ENCODE measurements at regions not wholly inside any gene's neighbourhood (a gene's known extent, or its start where the extent isn't known, plus 50 kb on each side); places are given as distances from the start of the nearest gene placed in this dataset.

GRCh38 chr11:128304666-128305485 is 282.5 kb downstream of the ETS1 start:
- H3K4me3 ChIP-seq (ENCODE audit: control insufficient read depth, low read depth, low read length): no peak overlapping the region
- no peak for DNase-seq (ENCODE audit: low read depth)
- TF ChIP-seq CTCF (IDR thresholded peaks at IDR 0.05; ENCODE audit: control insufficient read depth, insufficient read depth, low read depth, low read length, missing control alignments): no peak

DNA sequence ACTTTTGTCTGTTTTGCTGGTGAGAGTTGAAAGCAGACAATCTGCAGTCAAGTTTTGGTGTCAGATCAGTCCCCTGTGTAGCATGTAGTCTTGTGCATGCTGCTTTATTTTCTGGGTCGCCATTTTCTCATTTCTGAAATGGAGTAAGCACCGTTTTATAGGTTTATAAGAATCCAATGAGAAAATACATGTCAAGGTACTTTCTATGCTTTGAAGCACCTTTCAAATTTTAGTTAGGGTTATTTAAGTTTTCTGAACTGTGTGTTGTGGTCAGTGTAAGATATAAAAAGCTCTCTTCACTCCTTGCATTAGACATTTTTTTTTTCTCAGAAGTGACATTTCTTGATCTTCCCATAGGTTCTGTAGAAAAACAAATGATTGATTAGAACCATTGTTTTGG is 283.2 kb downstream of the ETS1 start:
- DNase-seq (ENCODE audit: low read depth): no peak
- no peak for TF ChIP-seq CTCF (IDR thresholded peaks at IDR 0.05; ENCODE audit: control insufficient read depth, insufficient read depth, low read depth, low read length, missing control alignments)

GRCh38 chr11:128303383-128303782 is 284.0 kb downstream of the ETS1 start:
- no peak for DNase-seq (ENCODE audit: low read depth)
- no peak for TF ChIP-seq CTCF (IDR thresholded peaks at IDR 0.05; ENCODE audit: control insufficient read depth, insufficient read depth, low read depth, low read length, missing control alignments)
- no peak overlapping the region for H3K4me3 ChIP-seq (ENCODE audit: control insufficient read depth, low read depth, low read length)

More for the DNA sequence above, 283.2 kb downstream of the ETS1 start:
- H3K4me3 ChIP-seq (ENCODE audit: control insufficient read depth, low read depth, low read length): no peak overlapping the region

- no peak for DNase-seq (ENCODE audit: low read depth)
- no peak overlapping the region for H3K4me3 ChIP-seq (ENCODE audit: control insufficient read depth, low read depth, low read length)
- no peak for TF ChIP-seq CTCF (IDR thresholded peaks at IDR 0.05; ENCODE audit: control insufficient read depth, insufficient read depth, low read depth, low read length, missing control alignments)
Observed at GRCh38 chr11:128302425-128303186, 284.8 kb downstream of the ETS1 start.

- H3K4me3 ChIP-seq (ENCODE audit: control insufficient read depth, low read depth, low read length): no peak overlapping the region
- DNase-seq (ENCODE audit: low read depth): no peak
- TF ChIP-seq CTCF (IDR thresholded peaks at IDR 0.05; ENCODE audit: control insufficient read depth, insufficient read depth, low read depth, low read length, missing control alignments): no peak
Observed at GRCh38 chr11:128301756-128302155, 285.6 kb downstream of the ETS1 start.

- TF ChIP-seq CTCF (IDR thresholded peaks at IDR 0.05; ENCODE audit: control insufficient read depth, insufficient read depth, low read depth, low read length, missing control alignments): no peak
- H3K4me3 ChIP-seq (ENCODE audit: control insufficient read depth, low read depth, low read length): no peak overlapping the region
- no peak for DNase-seq (ENCODE audit: low read depth)
Observed at GRCh38 chr11:128300785-128301184, 286.6 kb downstream of the ETS1 start.

Measured in AG09309 (cell line).